ENCODE measurements at regions not wholly inside any gene's neighbourhood (a gene's known extent, or its start where the extent isn't known, plus 50 kb on each side); places are given as distances from the start of the nearest gene placed in this dataset.

DNA sequence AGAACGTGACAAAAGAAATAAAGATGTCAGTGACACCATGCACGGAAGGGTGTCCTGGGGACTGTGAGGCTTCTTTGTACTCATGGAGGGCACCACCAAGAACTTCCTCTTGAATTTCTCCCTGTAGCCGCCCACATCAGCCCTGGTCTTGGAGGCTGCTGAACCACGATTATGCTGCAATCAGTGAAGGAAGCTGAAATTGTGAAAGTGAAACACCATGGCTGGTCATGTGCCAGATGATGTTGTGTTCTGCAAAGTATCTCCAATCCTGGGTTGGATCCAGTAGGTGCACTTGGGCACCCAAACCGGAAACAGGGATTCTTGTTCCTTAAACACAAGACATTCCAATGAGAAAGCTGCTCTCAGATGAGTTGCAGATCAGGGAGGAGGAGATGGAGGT, 104.4 kb upstream of the GOLGA6L6 start:
- TF ChIP-seq, protein P1, sequence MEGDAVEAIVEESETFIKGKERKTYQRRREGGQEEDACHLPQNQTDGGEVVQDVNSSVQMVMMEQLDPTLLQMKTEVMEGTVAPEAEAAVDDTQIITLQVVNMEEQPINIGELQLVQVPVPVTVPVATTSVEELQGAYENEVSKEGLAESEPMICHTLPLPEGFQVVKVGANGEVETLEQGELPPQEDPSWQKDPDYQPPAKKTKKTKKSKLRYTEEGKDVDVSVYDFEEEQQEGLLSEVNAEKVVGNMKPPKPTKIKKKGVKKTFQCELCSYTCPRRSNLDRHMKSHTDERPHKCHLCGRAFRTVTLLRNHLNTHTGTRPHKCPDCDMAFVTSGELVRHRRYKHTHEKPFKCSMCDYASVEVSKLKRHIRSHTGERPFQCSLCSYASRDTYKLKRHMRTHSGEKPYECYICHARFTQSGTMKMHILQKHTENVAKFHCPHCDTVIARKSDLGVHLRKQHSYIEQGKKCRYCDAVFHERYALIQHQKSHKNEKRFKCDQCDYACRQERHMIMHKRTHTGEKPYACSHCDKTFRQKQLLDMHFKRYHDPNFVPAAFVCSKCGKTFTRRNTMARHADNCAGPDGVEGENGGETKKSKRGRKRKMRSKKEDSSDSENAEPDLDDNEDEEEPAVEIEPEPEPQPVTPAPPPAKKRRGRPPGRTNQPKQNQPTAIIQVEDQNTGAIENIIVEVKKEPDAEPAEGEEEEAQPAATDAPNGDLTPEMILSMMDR (IDR thresholded peaks at IDR 0.05; ENCODE audit: control extremely low read depth in 1 of 3, insufficient read depth in 1 of 3, low read depth in 1 of 3, low read length in 3 of 3) = no peak
- TF ChIP-seq POLR2A (IDR thresholded peaks at IDR 0.05; ENCODE audit: control extremely low read depth in 1 of 2, low read depth in 2 of 2, low read length in 2 of 2) = no peak
- TF ChIP-seq RFX5 (IDR thresholded peaks at IDR 0.05; ENCODE audit: borderline replicate concordance, low read depth, low read length) = no peak
- no peak for TF ChIP-seq SIX5 (IDR thresholded peaks at IDR 0.05; ENCODE audit: low read depth, low read length)
- no peak for TF ChIP-seq SP2 (IDR thresholded peaks at IDR 0.05; ENCODE audit: low read length)
- no peak for TF ChIP-seq POLR2AphosphoS5 (IDR thresholded peaks at IDR 0.05; ENCODE audit: low read depth, low read length)
- no peak for TF ChIP-seq RAD21 (IDR thresholded peaks at IDR 0.05 in 1 of 2, conservative IDR thresholded peaks at IDR 0.05 in 1 of 2; ENCODE audit: low read depth in 2 of 2, low read length in 2 of 2)
- no peak for TF ChIP-seq SAP30 (IDR thresholded peaks at IDR 0.05; ENCODE audit: insufficient read depth, insufficient replicate concordance, low read length)
- no peak for TF ChIP-seq EP300 (IDR thresholded peaks at IDR 0.05; ENCODE audit: borderline replicate concordance in 1 of 2, low read depth in 2 of 2, low read length in 2 of 2)
- TF ChIP-seq HDAC6 (IDR thresholded peaks at IDR 0.05; ENCODE audit: low read depth, low read length) = no peak
- TF ChIP-seq NRF1 (IDR thresholded peaks at IDR 0.05; ENCODE audit: low read depth, low read length) = no peak
- TF ChIP-seq EZH2 (IDR thresholded peaks at IDR 0.05; ENCODE audit: low read depth, low read length, severe bottlenecking) = no peak

All from H1 (cell line).